Skeletal muscle tissue (tissue), 3 donors: ENCODE measurements at regions not wholly inside any gene's neighbourhood (a gene's known extent, or its start where the extent isn't known, plus 50 kb on each side); places are given as distances from the start of the nearest gene placed in this dataset.

Source experiments
- H3K27ac ChIP-seq: one replicate; pipeline ENCODE4 v1.7.0; 2013; ENCODE audit warnings: mild to moderate bottlenecking, low read depth, low read length, inconsistent platforms
- H3K27me3 ChIP-seq, 3 donors: one replicate each; pipeline ENCODE4 v1.7.0; 2013; ENCODE audit warnings: low read length in 3 of 3; ENCODE audit not compliant: control insufficient read depth in 3 of 3, insufficient read depth in 3 of 3
- H3K36me3 ChIP-seq, 3 donors: one replicate each; pipeline ENCODE4 v1.7.0; 2013; ENCODE audit warnings: low read length in 3 of 3; ENCODE audit not compliant: control insufficient read depth in 3 of 3, insufficient read depth in 3 of 3
- H3K4me1 ChIP-seq, 3 donors: one replicate each; pipeline ENCODE4 v1.7.0; 2013; ENCODE audit warnings: low read length in 3 of 3, mild to moderate bottlenecking in 3 of 3; ENCODE audit not compliant: control insufficient read depth in 3 of 3, insufficient read depth in 3 of 3
- H3K4me3 ChIP-seq, 3 donors: one replicate each; pipeline ENCODE4 v1.7.0; 2013; ENCODE audit warnings: low read length in 3 of 3
- H3K9ac ChIP-seq, 3 donors: one replicate each; pipeline ENCODE4 v1.7.0; 2013; ENCODE audit warnings: low read length in 3 of 3, mild to moderate bottlenecking in 3 of 3, moderate library complexity in 2 of 3, low read depth in 1 of 3
- H3K9me3 ChIP-seq, 3 donors: one replicate each; pipeline ENCODE4 v1.7.0; 2013; ENCODE audit warnings: low read length in 3 of 3; ENCODE audit not compliant: control insufficient read depth in 3 of 3
- donor health status: Osteomylitis.

GRCh38 chr3:66606868-66607267 lies 106.0 kb upstream of the LRIG1 start:
- H3K4me1 ChIP-seq, result no peaks in the 10 kb centered on the region
- no peak overlapping the region for H3K4me3 ChIP-seq
- no peaks in the 10 kb centered on the region for H3K36me3 ChIP-seq
- no peak overlapping the region for H3K9ac ChIP-seq
- H3K27ac ChIP-seq, result no peak overlapping the region
- H3K27me3 ChIP-seq, result no peaks in the 10 kb centered on the region
- H3K9me3 ChIP-seq, result no peaks in the 10 kb centered on the region

- H3K27ac ChIP-seq, result no peak overlapping the region
- H3K4me3 ChIP-seq, result no peak overlapping the region
- no peaks in the 10 kb centered on the region for H3K27me3 ChIP-seq
- H3K9me3 ChIP-seq, result no peaks in the 10 kb centered on the region
- H3K9ac ChIP-seq, result no peak overlapping the region
- no peaks in the 10 kb centered on the region for H3K36me3 ChIP-seq
- no peaks in the 10 kb centered on the region for H3K4me1 ChIP-seq
These were observed 109.1 kb upstream of the LRIG1 start for GRCh38 chr3:66609660-66610561.

GRCh38 chr3:66610562-66610909 lies 109.7 kb upstream of the LRIG1 start:
- H3K36me3 ChIP-seq, result no peaks in the 10 kb centered on the region
- no peak overlapping the region for H3K27ac ChIP-seq
- H3K9ac ChIP-seq, result no peak overlapping the region
- H3K4me3 ChIP-seq, result no peak overlapping the region
- peaks cover 0 to 1% (median under 1%) of the 10 kb centered on the region in 3 donors for H3K4me1 ChIP-seq
- H3K27me3 ChIP-seq, result no peaks in the 10 kb centered on the region
- H3K9me3 ChIP-seq, result no peaks in the 10 kb centered on the region

GRCh38 chr3:66615643-66616301 lies 115.0 kb upstream of the LRIG1 start:
- Histone ChIP-seq H3K9me3 (no peaks in the 10 kb centered on the region), H3K9ac (peak overlapping the region in 1 of 3 donors; percentile 61), H3K27me3 (no peaks in the 10 kb centered on the region), H3K4me1 (peaks cover 0 to 7% (median 3%) of the 10 kb centered on the region in 3 donors), H3K36me3 (no peaks in the 10 kb centered on the region), H3K27ac (peak overlapping the region; percentile 17), H3K4me3 (no peak overlapping the region)

GRCh38 chr3:66617351-66617750 lies 116.5 kb upstream of the LRIG1 start:
- Histone ChIP-seq H3K4me1 (peaks cover 0 to 7% (median 3%) of the 10 kb centered on the region in 3 donors), H3K9me3 (no peaks in the 10 kb centered on the region), H3K4me3 (no peak overlapping the region), H3K9ac (no peak overlapping the region), H3K36me3 (no peaks in the 10 kb centered on the region), H3K27ac (no peak overlapping the region), H3K27me3 (no peaks in the 10 kb centered on the region)

- Histone ChIP-seq H3K4me1 (peaks cover 0 to 7% (median 3%) of the 10 kb centered on the region in 3 donors), H3K27me3 (no peaks in the 10 kb centered on the region), H3K4me3 (no peak overlapping the region), H3K9me3 (no peaks in the 10 kb centered on the region), H3K36me3 (no peaks in the 10 kb centered on the region), H3K27ac (no peak overlapping the region), H3K9ac (no peak overlapping the region)
These were observed 117.2 kb upstream of the LRIG1 start for GRCh38 chr3:66618066-66618465.

GRCh38 chr3:66620296-66620695 lies 119.5 kb upstream of the LRIG1 start:
- Histone ChIP-seq H3K9ac (no peak overlapping the region), H3K4me1 (peaks cover 0 to 7% (median 3%) of the 10 kb centered on the region in 3 donors), H3K36me3 (no peaks in the 10 kb centered on the region), H3K27me3 (no peaks in the 10 kb centered on the region), H3K9me3 (no peaks in the 10 kb centered on the region), H3K27ac (no peak overlapping the region), H3K4me3 (no peak overlapping the region)

GRCh38 chr3:66622756-66623457 lies 122.1 kb upstream of the LRIG1 start:
- Histone ChIP-seq H3K27ac (no peak overlapping the region), H3K27me3 (no peaks in the 10 kb centered on the region), H3K36me3 (no peaks in the 10 kb centered on the region), H3K9me3 (no peaks in the 10 kb centered on the region), H3K9ac (no peak overlapping the region), H3K4me1 (no peaks in the 10 kb centered on the region), H3K4me3 (no peak overlapping the region)

- Histone ChIP-seq H3K36me3 (no peaks in the 10 kb centered on the region), H3K9ac (no peak overlapping the region), H3K27me3 (no peaks in the 10 kb centered on the region), H3K9me3 (no peaks in the 10 kb centered on the region), H3K4me3 (no peak overlapping the region), H3K27ac (no peak overlapping the region), H3K4me1 (no peaks in the 10 kb centered on the region)
These were observed 124.8 kb upstream of the LRIG1 start for GRCh38 chr3:66625505-66626216.
